ENCODE measurements at regions not wholly inside any gene's neighbourhood (a gene's known extent, or its start where the extent isn't known, plus 50 kb on each side); places are given as distances from the start of the nearest gene placed in this dataset.

DNA sequence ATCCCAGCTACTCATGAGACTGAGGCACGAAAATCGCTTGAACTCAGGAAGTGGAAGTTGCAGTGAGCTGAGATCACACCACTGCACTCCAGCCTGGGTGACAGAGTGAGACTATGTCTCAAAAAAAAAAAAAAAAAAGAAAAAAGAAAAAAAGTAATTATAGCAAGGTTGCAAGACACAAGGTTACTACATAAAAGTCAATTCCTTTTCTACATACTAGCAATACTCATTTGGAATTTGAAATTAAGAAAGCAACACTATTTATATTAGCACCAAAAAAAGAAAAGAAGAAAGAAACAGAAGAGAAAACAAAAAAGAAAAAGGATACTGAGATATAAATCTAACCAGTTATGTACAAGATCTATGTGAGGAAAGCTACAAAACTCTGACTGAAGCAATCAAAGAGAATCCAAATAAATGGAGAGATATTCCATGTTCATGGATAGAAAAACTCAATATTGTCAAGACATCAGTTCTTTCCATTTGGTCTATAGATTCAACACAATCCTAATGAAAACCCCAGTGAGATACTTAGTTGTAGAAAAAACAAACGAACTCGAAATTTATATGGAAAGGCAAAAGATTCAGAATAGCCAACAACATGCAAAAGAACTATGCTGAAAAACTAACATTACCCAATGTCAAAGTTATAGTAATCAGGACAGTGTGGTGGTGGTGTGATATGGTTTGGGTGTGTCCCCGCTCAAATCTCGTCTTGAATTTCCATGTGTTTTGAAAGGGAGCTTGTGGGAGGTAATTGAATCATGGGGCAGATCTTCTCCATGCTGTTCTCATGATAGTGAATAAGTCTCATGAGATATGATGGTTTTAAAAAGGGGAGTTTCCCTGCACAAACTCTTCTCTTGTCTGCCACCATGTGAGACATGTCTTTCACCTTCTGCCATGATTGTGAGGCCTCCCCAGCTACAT, 73.3 kb downstream of the GPX5 start:
- Histone ChIP-seq H3K27me3 (ENCODE audit: control insufficient read depth in 5 of 5, insufficient read depth in 4 of 5, low read length in 5 of 5) (peaks cover 0 to 4% (median 0%) of the 10 kb centered on the region in 5 donors), H3K36me3 (ENCODE audit: control insufficient read depth in 5 of 5, insufficient read depth in 5 of 5, low read length in 5 of 5) (no peaks in the 10 kb centered on the region), H3K4me1 (ENCODE audit: control insufficient read depth in 5 of 5, insufficient read depth in 5 of 5, low read length in 5 of 5) (no peaks in the 10 kb centered on the region), H3K9ac (ENCODE audit: low read length in 5 of 5) (no peak overlapping the region), H3K9me3 (ENCODE audit: control insufficient read depth in 5 of 5, low read length in 5 of 5) (no peaks in the 10 kb centered on the region), H3K4me3 (ENCODE audit: low read depth in 1 of 5, low read length in 5 of 5) (no peak overlapping the region), H3K27ac (ENCODE audit: low read depth, low read length) (no peak overlapping the region)

DNA sequence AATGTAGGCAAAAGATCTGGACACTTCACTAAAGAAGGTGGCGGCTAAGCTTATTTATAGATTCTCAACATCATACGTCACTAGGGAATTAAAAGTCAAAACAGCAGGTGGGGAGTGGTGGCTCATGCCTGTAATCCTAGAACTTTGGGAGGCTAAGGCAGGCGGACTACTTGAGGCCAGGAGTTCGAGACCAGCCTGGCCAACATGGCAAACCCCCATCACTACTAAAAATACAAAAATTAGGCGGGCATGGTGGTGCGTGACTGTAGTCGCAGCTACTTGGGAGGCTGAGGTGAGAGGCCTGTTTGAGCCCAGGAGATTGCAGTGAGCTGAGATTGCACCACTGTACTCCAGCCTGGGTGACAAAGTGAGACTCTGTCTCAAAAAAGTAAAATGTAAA, 74.6 kb downstream of the GPX5 start:
- H3K27ac ChIP-seq (ENCODE audit: low read depth, low read length), result no peak overlapping the region
- peaks cover 0 to 4% (median 0%) of the 10 kb centered on the region in 5 donors for H3K27me3 ChIP-seq (ENCODE audit: control insufficient read depth in 5 of 5, insufficient read depth in 4 of 5, low read length in 5 of 5)
- H3K9me3 ChIP-seq (ENCODE audit: control insufficient read depth in 5 of 5, low read length in 5 of 5), result no peaks in the 10 kb centered on the region
- H3K36me3 ChIP-seq (ENCODE audit: control insufficient read depth in 5 of 5, insufficient read depth in 5 of 5, low read length in 5 of 5), result no peaks in the 10 kb centered on the region
- no peak overlapping the region for H3K4me3 ChIP-seq (ENCODE audit: low read depth in 1 of 5, low read length in 5 of 5)
- H3K9ac ChIP-seq (ENCODE audit: low read length in 5 of 5), result no peak overlapping the region
- no peaks in the 10 kb centered on the region for H3K4me1 ChIP-seq (ENCODE audit: control insufficient read depth in 5 of 5, insufficient read depth in 5 of 5, low read length in 5 of 5)

DNA sequence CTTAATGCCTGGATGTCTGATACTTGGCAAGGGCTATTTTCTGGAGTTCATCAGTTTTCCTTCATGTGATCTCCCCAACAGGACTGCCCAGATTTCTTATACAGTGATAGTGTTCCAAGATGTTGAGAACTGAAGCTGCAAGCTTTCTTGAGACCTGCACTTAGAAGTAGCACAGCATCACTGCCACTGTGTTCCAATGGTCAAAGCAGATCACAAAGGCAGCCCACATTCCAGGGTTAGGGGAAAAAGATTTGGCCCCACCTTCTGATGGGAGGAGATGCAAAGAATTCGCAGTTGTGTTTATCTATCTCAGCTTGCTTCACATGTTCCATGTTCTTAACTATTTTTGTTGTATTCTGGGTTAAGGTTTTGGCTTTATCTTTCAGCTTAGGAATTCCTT, 78.2 kb downstream of the GPX5 start:
- H3K4me3 ChIP-seq (ENCODE audit: low read depth in 1 of 5, low read length in 5 of 5), result no peak overlapping the region
- peaks cover 0 to 11% (median 9%) of the 10 kb centered on the region in 5 donors for H3K4me1 ChIP-seq (ENCODE audit: control insufficient read depth in 5 of 5, insufficient read depth in 5 of 5, low read length in 5 of 5)
- no peaks in the 10 kb centered on the region for H3K9me3 ChIP-seq (ENCODE audit: control insufficient read depth in 5 of 5, low read length in 5 of 5)
- no peaks in the 10 kb centered on the region for H3K36me3 ChIP-seq (ENCODE audit: control insufficient read depth in 5 of 5, insufficient read depth in 5 of 5, low read length in 5 of 5)
- H3K27me3 ChIP-seq (ENCODE audit: control insufficient read depth in 5 of 5, insufficient read depth in 4 of 5, low read length in 5 of 5), result peaks cover 0 to 8% (median 3%) of the 10 kb centered on the region in 5 donors
- H3K9ac ChIP-seq (ENCODE audit: low read length in 5 of 5), result no peak overlapping the region
- no peak overlapping the region for H3K27ac ChIP-seq (ENCODE audit: low read depth, low read length)

DNA sequence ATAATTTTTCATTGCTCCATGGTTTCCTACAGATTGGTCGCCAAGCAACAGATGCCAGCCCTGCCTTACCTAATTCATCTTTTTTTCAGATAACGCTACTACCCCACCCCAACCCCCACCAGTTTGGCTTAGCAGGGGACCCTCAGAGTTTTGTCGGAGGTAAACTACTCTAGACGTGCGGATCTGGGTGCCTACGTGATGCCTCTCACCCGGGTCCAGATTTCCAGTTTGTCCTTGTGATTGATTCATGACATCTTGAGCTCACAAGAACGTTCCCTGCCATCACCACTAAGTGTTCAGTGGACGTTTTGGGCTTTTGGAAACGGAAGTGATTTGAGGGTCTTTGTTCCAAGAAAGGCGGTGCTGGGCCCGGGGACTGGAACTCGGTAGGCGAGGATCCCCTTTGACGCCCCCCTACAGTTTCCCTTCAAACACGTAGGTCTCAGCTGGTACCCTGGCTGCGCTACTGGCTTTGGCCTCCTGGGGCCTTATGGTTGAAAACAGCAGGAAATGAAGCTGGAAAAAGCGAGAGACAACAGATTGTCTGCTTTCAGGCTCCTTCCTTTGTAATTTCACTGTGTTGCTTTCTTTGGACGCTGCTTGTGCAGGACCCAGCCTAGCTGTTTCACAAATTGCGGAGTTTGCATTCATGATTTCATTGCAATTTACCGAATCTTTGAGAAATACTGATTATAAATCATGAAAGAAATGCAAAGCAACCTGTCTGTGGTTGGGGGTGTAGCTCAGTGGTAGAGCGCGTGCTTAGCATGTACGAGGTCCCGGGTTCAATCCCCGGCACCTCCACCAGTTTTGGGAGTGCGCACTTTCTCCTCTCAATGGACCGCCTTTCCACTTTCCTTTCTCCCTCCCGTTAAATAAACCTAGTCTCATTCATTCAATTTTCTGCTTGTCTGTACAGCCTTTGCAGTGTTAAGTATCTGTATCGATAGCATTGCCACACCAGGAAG, 81.0 kb downstream of the GPX5 start:
- Histone ChIP-seq H3K4me3 (ENCODE audit: low read depth in 1 of 5, low read length in 5 of 5) (peak overlapping the region; percentile 15 to 69 (median 65)), H3K36me3 (ENCODE audit: control insufficient read depth in 5 of 5, insufficient read depth in 5 of 5, low read length in 5 of 5) (no peaks in the 10 kb centered on the region), H3K9me3 (ENCODE audit: control insufficient read depth in 5 of 5, low read length in 5 of 5) (no peaks in the 10 kb centered on the region), H3K9ac (ENCODE audit: low read length in 5 of 5) (no peak overlapping the region), H3K4me1 (ENCODE audit: control insufficient read depth in 5 of 5, insufficient read depth in 5 of 5, low read length in 5 of 5) (peaks cover 0 to 11% (median 9%) of the 10 kb centered on the region in 5 donors), H3K27me3 (ENCODE audit: control insufficient read depth in 5 of 5, insufficient read depth in 4 of 5, low read length in 5 of 5) (peaks cover 0 to 8% (median 3%) of the 10 kb centered on the region in 5 donors), H3K27ac (ENCODE audit: low read depth, low read length) (no peak overlapping the region)

DNA sequence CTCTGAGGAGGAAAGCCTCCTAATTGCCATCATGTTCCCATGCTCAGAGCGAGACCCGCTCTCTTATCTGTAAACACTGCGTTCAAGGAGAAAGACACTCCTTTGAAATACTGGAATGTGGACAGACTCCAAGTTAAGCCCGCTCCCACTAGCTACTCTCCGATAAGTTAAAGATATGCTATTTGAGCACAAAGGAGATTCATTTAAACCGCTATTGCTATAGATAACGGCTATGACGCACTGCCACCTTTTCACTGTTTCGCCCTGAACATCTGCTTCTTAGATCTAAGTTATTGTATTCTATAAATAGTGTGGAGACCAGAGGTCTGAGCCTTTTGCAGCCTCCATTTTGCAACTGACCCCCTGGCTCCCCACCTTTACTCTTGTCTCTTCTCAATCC, 82.3 kb downstream of the GPX5 start:
- Histone ChIP-seq H3K4me3 (ENCODE audit: low read depth in 1 of 5, low read length in 5 of 5) (no peak overlapping the region), H3K9me3 (ENCODE audit: control insufficient read depth in 5 of 5, low read length in 5 of 5) (no peaks in the 10 kb centered on the region), H3K9ac (ENCODE audit: low read length in 5 of 5) (no peak overlapping the region), H3K27me3 (ENCODE audit: control insufficient read depth in 5 of 5, insufficient read depth in 4 of 5, low read length in 5 of 5) (peaks cover 0 to 8% (median 3%) of the 10 kb centered on the region in 5 donors), H3K36me3 (ENCODE audit: control insufficient read depth in 5 of 5, insufficient read depth in 5 of 5, low read length in 5 of 5) (no peaks in the 10 kb centered on the region), H3K4me1 (ENCODE audit: control insufficient read depth in 5 of 5, insufficient read depth in 5 of 5, low read length in 5 of 5) (peaks cover 0 to 11% (median 9%) of the 10 kb centered on the region in 5 donors), H3K27ac (ENCODE audit: low read depth, low read length) (no peak overlapping the region)

DNA sequence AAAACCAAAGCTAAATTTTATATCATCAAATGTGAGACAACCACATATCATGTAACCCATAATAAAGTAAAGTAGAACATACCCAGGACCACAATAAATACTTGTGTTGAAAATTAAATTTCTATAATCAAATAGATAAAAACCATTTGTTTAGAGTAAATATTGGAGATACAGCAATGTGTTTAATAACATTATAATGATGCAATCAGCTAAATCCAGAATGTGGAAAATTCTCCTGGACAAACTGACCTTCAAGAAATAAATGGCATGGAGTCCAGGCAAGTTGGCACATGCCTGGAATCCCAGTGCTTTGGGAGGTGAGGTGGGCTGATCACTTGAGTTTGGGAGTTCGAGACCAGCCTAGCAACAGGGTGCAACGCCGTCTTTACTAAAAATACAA, 84.0 kb downstream of the GPX5 start:
- Histone ChIP-seq H3K9me3 (ENCODE audit: control insufficient read depth in 5 of 5, low read length in 5 of 5) (no peaks in the 10 kb centered on the region), H3K4me3 (ENCODE audit: low read depth in 1 of 5, low read length in 5 of 5) (no peak overlapping the region), H3K36me3 (ENCODE audit: control insufficient read depth in 5 of 5, insufficient read depth in 5 of 5, low read length in 5 of 5) (no peaks in the 10 kb centered on the region), H3K4me1 (ENCODE audit: control insufficient read depth in 5 of 5, insufficient read depth in 5 of 5, low read length in 5 of 5) (peaks cover 0 to 11% (median 9%) of the 10 kb centered on the region in 5 donors), H3K27me3 (ENCODE audit: control insufficient read depth in 5 of 5, insufficient read depth in 4 of 5, low read length in 5 of 5) (peaks cover 0 to 4% (median 3%) of the 10 kb centered on the region in 5 donors), H3K9ac (ENCODE audit: low read length in 5 of 5) (no peak overlapping the region), H3K27ac (ENCODE audit: low read depth, low read length) (no peak overlapping the region)

DNA sequence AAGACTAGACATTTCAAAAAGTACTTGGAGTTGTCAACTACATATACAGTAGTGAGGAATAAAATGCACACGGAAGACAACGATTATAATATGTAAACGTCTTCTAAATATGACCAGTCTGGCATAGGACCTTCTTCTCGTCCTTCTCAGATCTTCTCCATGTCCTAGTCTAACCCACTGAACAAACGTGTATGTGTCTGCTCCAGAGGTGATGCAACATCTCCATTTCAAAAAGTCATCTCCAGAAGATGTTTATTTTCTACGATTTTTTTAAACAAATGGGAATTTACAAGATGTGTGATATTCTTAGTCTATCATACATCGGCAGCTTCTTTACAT, 89.9 kb downstream of the GPX5 start:
- Histone ChIP-seq H3K27ac (ENCODE audit: low read depth, low read length) (no peak overlapping the region), H3K4me3 (ENCODE audit: low read depth in 1 of 5, low read length in 5 of 5) (no peak overlapping the region), H3K36me3 (ENCODE audit: control insufficient read depth in 5 of 5, insufficient read depth in 5 of 5, low read length in 5 of 5) (no peaks in the 10 kb centered on the region), H3K27me3 (ENCODE audit: control insufficient read depth in 5 of 5, insufficient read depth in 4 of 5, low read length in 5 of 5) (peaks cover 8 to 14% (median 10%) of the 10 kb centered on the region in 5 donors), H3K9me3 (ENCODE audit: control insufficient read depth in 5 of 5, low read length in 5 of 5) (peaks cover 0 to 6% (median 0%) of the 10 kb centered on the region in 5 donors), H3K9ac (ENCODE audit: low read length in 5 of 5) (no peak overlapping the region), H3K4me1 (ENCODE audit: control insufficient read depth in 5 of 5, insufficient read depth in 5 of 5, low read length in 5 of 5) (no peaks in the 10 kb centered on the region)

DNA sequence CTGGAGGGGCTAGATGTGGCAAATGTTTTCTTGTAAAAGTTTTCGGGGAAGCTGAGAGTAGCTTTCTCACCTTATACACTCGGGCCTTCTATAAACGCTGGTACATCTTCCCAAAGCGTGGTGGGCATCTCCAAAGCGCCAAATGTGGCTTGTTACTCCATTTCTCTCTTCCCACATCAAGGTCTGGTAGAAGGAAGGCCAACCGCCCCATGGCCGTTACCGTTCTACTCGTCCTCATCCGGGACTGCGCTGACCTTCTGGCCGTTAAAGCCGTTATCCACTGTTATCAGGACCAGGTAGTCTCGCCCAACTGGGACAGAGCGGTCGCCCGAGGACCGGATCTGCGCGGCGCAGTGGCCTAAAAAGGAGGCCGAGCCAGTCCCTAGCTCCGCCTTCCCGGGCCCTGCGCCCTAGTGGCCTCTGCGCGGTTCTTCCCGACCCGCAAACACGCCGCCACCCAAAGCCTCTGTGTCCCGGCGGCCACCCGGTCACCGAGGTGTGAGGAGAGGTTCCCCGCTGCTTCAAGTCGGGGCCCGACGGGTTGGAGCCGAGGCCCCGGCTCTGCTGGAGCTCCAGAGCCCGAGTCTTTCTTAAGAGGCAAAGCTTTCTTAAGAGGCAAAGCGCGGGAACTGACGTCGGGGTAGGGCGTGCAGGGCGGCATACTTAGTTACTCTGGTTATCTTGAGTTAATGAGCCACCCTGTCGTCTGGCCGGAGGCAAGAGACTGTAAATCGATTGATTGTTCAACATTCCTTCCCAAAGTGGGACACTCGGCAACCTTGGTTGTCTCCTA, 90.5 kb downstream of the GPX5 start:
- H3K27ac ChIP-seq (ENCODE audit: low read depth, low read length), result no peak overlapping the region
- peaks cover 0 to 6% (median 0%) of the 10 kb centered on the region in 5 donors for H3K9me3 ChIP-seq (ENCODE audit: control insufficient read depth in 5 of 5, low read length in 5 of 5)
- H3K9ac ChIP-seq (ENCODE audit: low read length in 5 of 5), result no peak overlapping the region
- no peaks in the 10 kb centered on the region for H3K4me1 ChIP-seq (ENCODE audit: control insufficient read depth in 5 of 5, insufficient read depth in 5 of 5, low read length in 5 of 5)
- H3K27me3 ChIP-seq (ENCODE audit: control insufficient read depth in 5 of 5, insufficient read depth in 4 of 5, low read length in 5 of 5), result peaks cover 8 to 14% (median 10%) of the 10 kb centered on the region in 5 donors
- no peak overlapping the region for H3K4me3 ChIP-seq (ENCODE audit: low read depth in 1 of 5, low read length in 5 of 5)
- no peaks in the 10 kb centered on the region for H3K36me3 ChIP-seq (ENCODE audit: control insufficient read depth in 5 of 5, insufficient read depth in 5 of 5, low read length in 5 of 5)

DNA sequence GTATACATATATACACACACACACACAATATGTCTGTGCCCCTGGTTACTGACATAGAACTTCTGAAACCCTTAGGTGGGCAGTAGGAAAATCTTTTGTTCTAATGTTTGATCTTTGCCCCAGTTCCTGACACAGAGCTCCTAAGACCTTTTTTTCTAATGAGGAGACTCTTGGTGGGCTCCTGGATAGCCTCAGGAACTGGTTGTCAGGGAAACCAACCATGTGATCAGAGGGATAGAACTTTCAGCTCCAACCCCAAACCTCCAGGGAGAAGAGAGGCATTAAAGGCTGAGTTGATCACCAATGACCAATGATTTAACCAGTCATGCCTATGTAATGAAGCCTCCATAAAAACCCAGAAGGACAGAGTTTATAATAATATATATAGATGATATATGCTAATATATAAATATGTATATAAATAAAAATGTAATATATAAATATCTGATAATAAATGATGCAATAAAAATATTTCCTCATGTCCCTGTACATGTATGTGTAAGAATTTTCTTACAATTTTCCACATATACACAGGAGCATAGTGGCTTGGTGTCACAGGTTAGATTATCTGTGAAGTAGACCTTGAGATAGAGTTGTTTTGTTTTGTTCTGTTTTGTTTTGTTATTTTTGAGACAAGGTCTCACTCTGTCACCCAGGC, 93.3 kb downstream of the GPX5 start:
- H3K36me3 ChIP-seq (ENCODE audit: control insufficient read depth in 5 of 5, insufficient read depth in 5 of 5, low read length in 5 of 5), result no peaks in the 10 kb centered on the region
- peaks cover 8 to 14% (median 10%) of the 10 kb centered on the region in 5 donors for H3K27me3 ChIP-seq (ENCODE audit: control insufficient read depth in 5 of 5, insufficient read depth in 4 of 5, low read length in 5 of 5)
- no peak overlapping the region for H3K27ac ChIP-seq (ENCODE audit: low read depth, low read length)
- no peaks in the 10 kb centered on the region for H3K4me1 ChIP-seq (ENCODE audit: control insufficient read depth in 5 of 5, insufficient read depth in 5 of 5, low read length in 5 of 5)
- H3K9ac ChIP-seq (ENCODE audit: low read length in 5 of 5), result no peak overlapping the region
- peaks cover 0 to 6% (median 0%) of the 10 kb centered on the region in 5 donors for H3K9me3 ChIP-seq (ENCODE audit: control insufficient read depth in 5 of 5, low read length in 5 of 5)
- no peak overlapping the region for H3K4me3 ChIP-seq (ENCODE audit: low read depth in 1 of 5, low read length in 5 of 5)
